ENCODE measurements at regions not wholly inside any gene's neighbourhood (a gene's known extent, or its start where the extent isn't known, plus 50 kb on each side); places are given as distances from the start of the nearest gene placed in this dataset.
A peak's percentile ranks its signal among the peaks of the same experiment; 100 is the strongest.

- TF ChIP-seq CTCF (IDR thresholded peaks at IDR 0.05) (peak; percentile 61), POLR2AphosphoS5 (IDR thresholded peaks at IDR 0.05; ENCODE audit: low read depth, low read length) (no peak)
- no TSS peak for BruUV-seq (replicated peaks)
- H3K4me1 ChIP-seq (ENCODE audit: control insufficient read depth, insufficient read depth, low read length), result no peaks in the 10 kb centered on the region
- H3K4me3 ChIP-seq (ENCODE audit: low read depth in 2 of 2, low read length in 2 of 2), result no peak overlapping the region
- H3K27ac ChIP-seq (ENCODE audit: low read length), result no peak overlapping the region
- ChIA-PET CTCF (no interaction called here), POLR2A (no interaction called here)
- H3K36me3 ChIP-seq (ENCODE audit: control insufficient read depth, insufficient read depth, low read length), result no peaks in the 10 kb centered on the region
- H3K27me3 ChIP-seq (ENCODE audit: control insufficient read depth, insufficient read depth, low read length), result no peaks in the 10 kb centered on the region
- intact Hi-C loops (cut with micrococcal nuclease; ENCODE audit: unreplicated experiment), result no loop called here
- DNase-seq (ENCODE audit: low read depth, low spot score), result no peak
- ATAC-seq, result no peak
- H3K9me3 ChIP-seq (ENCODE audit: control insufficient read depth, insufficient read depth, low read depth, low read length), result no peaks in the 10 kb centered on the region
- in situ Hi-C loops (cut with HindIII; ENCODE audit: low pct_unique_long_range_greater_than_20kb, low sequenced_read_pairs), result no loop called here
Measured at GRCh38 chr22:48782811-48783511, 1044.7 kb downstream of the BRD1 start.

GRCh38 chr22:48782326-48782725 is 1045.3 kb downstream of the BRD1 start:
- no peaks in the 10 kb centered on the region for H3K27me3 ChIP-seq (ENCODE audit: control insufficient read depth, insufficient read depth, low read length)
- no peaks in the 10 kb centered on the region for H3K4me1 ChIP-seq (ENCODE audit: control insufficient read depth, insufficient read depth, low read length)
- in situ Hi-C loops (cut with HindIII; ENCODE audit: low pct_unique_long_range_greater_than_20kb, low sequenced_read_pairs), result no loop called here
- intact Hi-C loops (cut with micrococcal nuclease; ENCODE audit: unreplicated experiment), result no loop called here
- no peak overlapping the region for H3K27ac ChIP-seq (ENCODE audit: low read length)
- H3K9me3 ChIP-seq (ENCODE audit: control insufficient read depth, insufficient read depth, low read depth, low read length), result no peaks in the 10 kb centered on the region
- TF ChIP-seq TCF7L2 (IDR thresholded peaks at IDR 0.05; ENCODE audit: low read depth, low read length) (no peak), SIN3A (IDR thresholded peaks at IDR 0.05; ENCODE audit: borderline replicate concordance, insufficient read depth, low read depth, low read length) (no peak), POLR2AphosphoS5 (IDR thresholded peaks at IDR 0.05; ENCODE audit: low read depth, low read length) (no peak), REST (IDR thresholded peaks at IDR 0.05; ENCODE audit: insufficient read depth in 1 of 2, low read depth in 2 of 2, low read length in 1 of 2) (no peak), CTCF (IDR thresholded peaks at IDR 0.05) (no peak)
- no peaks in the 10 kb centered on the region for H3K36me3 ChIP-seq (ENCODE audit: control insufficient read depth, insufficient read depth, low read length)
- H3K4me3 ChIP-seq (ENCODE audit: low read depth in 2 of 2, low read length in 2 of 2), result no peak overlapping the region
- BruUV-seq (replicated peaks), result no TSS peak
- ATAC-seq (no peak), DNase-seq (ENCODE audit: low read depth, low spot score) (no peak)
- ChIA-PET POLR2A (no interaction called here), CTCF (no interaction called here)

All from Panc1 (cell line).